G401.6 (cell line): ENCODE measurements at regions not wholly inside any gene's neighbourhood (a gene's known extent, or its start where the extent isn't known, plus 50 kb on each side); places are given as distances from the start of the nearest gene placed in this dataset.

Source experiments
- FAIRE-seq: peaks from 2 replicates; lab custom pipeline; 2012; peaks lifted over from hg19 to GRCh38; lab: Jason Lieb, UNC

GRCh38 chr5:8322484-8322883, 453.5 kb downstream of the MTRR start:
- FAIRE-seq: no peak

GRCh38 chr5:8327016-8327415, 458.1 kb downstream of the MTRR start:
- FAIRE-seq: no peak

GRCh38 chr5:8329773-8330172, 460.8 kb downstream of the MTRR start:
- no peak for FAIRE-seq

- FAIRE-seq: no peak
Observed at GRCh38 chr5:8332666-8333445, 463.9 kb downstream of the MTRR start.

- no peak for FAIRE-seq
Observed at GRCh38 chr5:8333485-8333884, 464.5 kb downstream of the MTRR start.

GRCh38 chr5:8333977-8334376, 465.0 kb downstream of the MTRR start:
- no peak for FAIRE-seq

- no peak for FAIRE-seq
Observed at GRCh38 chr5:8340261-8340660, 471.3 kb downstream of the MTRR start.

- FAIRE-seq: no peak
Observed at GRCh38 chr5:8340739-8341344, 471.9 kb downstream of the MTRR start.

- no peak for FAIRE-seq
Observed at GRCh38 chr5:8341406-8341805, 472.5 kb downstream of the MTRR start.

GRCh38 chr5:8347984-8348383, 479.0 kb downstream of the MTRR start:
- no peak for FAIRE-seq

GRCh38 chr5:8349855-8350254, 480.9 kb downstream of the MTRR start:
- FAIRE-seq: no peak

GRCh38 chr5:8350644-8351339, 481.8 kb downstream of the MTRR start:
- FAIRE-seq: no peak

- FAIRE-seq: no peak
Observed at GRCh38 chr5:8355981-8356380, 487.0 kb downstream of the MTRR start.

- FAIRE-seq: no peak
Observed at GRCh38 chr5:8360012-8360411, 491.1 kb downstream of the MTRR start.

GRCh38 chr5:8362495-8362894, 493.5 kb downstream of the MTRR start:
- FAIRE-seq: no peak

GRCh38 chr5:8363138-8363537, 494.2 kb downstream of the MTRR start:
- no peak for FAIRE-seq

GRCh38 chr5:8366266-8366665, 497.3 kb downstream of the MTRR start:
- no peak for FAIRE-seq

GRCh38 chr5:8376478-8376877, 507.5 kb downstream of the MTRR start:
- no peak for FAIRE-seq

- no peak for FAIRE-seq
Observed at GRCh38 chr5:8381972-8382371, 513.0 kb downstream of the MTRR start.

- no peak for FAIRE-seq
Observed at GRCh38 chr5:8382456-8382855, 513.5 kb downstream of the MTRR start.

GRCh38 chr5:8383616-8384015, 514.7 kb downstream of the MTRR start:
- FAIRE-seq: no peak

- no peak for FAIRE-seq
Observed at GRCh38 chr5:8386719-8387288, 517.9 kb downstream of the MTRR start.

- FAIRE-seq: no peak
Observed at GRCh38 chr5:8391911-8392310, 523.0 kb downstream of the MTRR start.
